Germinal center (tissue), 1 donor: ENCODE measurements at regions not wholly inside any gene's neighbourhood (a gene's known extent, or its start where the extent isn't known, plus 50 kb on each side); places are given as distances from the start of the nearest gene placed in this dataset.

Source experiments
- DNase-seq: peaks from one replicate; pipeline ENCODE4 v3.0.0; 2012; ENCODE audit warnings: mixed read lengths, low spot score

- no peak for DNase-seq
Measured at GRCh38 chr1:36542962-36543515, 60.3 kb upstream of the CSF3R start.

- no peak for DNase-seq
Measured at GRCh38 chr1:36542024-36542961, 59.6 kb upstream of the CSF3R start.

- no peak for DNase-seq
Measured at GRCh38 chr1:36540056-36540455, 57.3 kb upstream of the CSF3R start.

GRCh38 chr1:36539526-36539925 lies 56.8 kb upstream of the CSF3R start:
- no peak for DNase-seq

GRCh38 chr1:36537991-36538390 lies 55.3 kb upstream of the CSF3R start:
- DNase-seq: no peak

- no peak for DNase-seq
Measured at GRCh38 chr1:36537190-36537768, 54.6 kb upstream of the CSF3R start.

- no peak for DNase-seq
Measured at GRCh38 chr1:36536727-36537126, 54.0 kb upstream of the CSF3R start.

- DNase-seq: no peak
Measured at GRCh38 chr1:36534711-36535412, 52.1 kb upstream of the CSF3R start.

GRCh38 chr1:36533897-36534296 lies 51.2 kb upstream of the CSF3R start:
- DNase-seq: no peak

GRCh38 chr1:36532810-36533401 lies 50.2 kb upstream of the CSF3R start:
- no peak for DNase-seq
